Smooth muscle cell (in vitro differentiated cells): ENCODE measurements at regions not wholly inside any gene's neighbourhood (a gene's known extent, or its start where the extent isn't known, plus 50 kb on each side); places are given as distances from the start of the nearest gene placed in this dataset.

Experiments used
- DNase-seq: peaks from one replicate; lab custom pipeline; 2025; ENCODE audit not compliant: unreplicated experiment; lab: John Stamatoyannopoulos, UW
- H2AFZ ChIP-seq: fragments of 200-600 bp; sonication (generic); 2 replicates; pipeline ENCODE4 v1.6.0; 2016; ENCODE audit warnings: antibody characterized with exemption, low read depth, mild to moderate bottlenecking
- H3F3A ChIP-seq: fragments of 200-600 bp; sonication (generic); 2 replicates; pipeline ENCODE4 v1.6.0; 2017; ENCODE audit warnings: antibody characterized with exemption, low read depth
- H3K27ac ChIP-seq: fragments of 200-600 bp; sonication (generic); 2 replicates; pipeline ENCODE4 v1.5.1; 2016; ENCODE audit warnings: low read depth, mild to moderate bottlenecking
- H3K27me3 ChIP-seq: fragments of 200-600 bp; sonication (generic); 2 replicates; pipeline ENCODE4 v1.6.1; 2016; ENCODE audit warnings: low read depth, mild to moderate bottlenecking
- H3K36me3 ChIP-seq: fragments of 200-600 bp; sonication (generic); 2 replicates; pipeline ENCODE4 v1.5.1; 2016; ENCODE audit warnings: low read depth
- H3K4me1 ChIP-seq: fragments of 200-600 bp; sonication (generic); 2 replicates; pipeline ENCODE4 v1.5.1; 2016; ENCODE audit warnings: low read depth
- H3K4me2 ChIP-seq: fragments of 200-600 bp; sonication (generic); 2 replicates; pipeline ENCODE4 v1.6.0; 2016; ENCODE audit warnings: mild to moderate bottlenecking
- H3K4me3 ChIP-seq: fragments of 200-600 bp; sonication (generic); 2 replicates; pipeline ENCODE4 v1.5.1; 2016; ENCODE audit warnings: mild to moderate bottlenecking
- H3K79me2 ChIP-seq: fragments of 200-600 bp; sonication (generic); 2 replicates; pipeline ENCODE4 v1.6.0; 2016; ENCODE audit warnings: low read depth, mild to moderate bottlenecking
- H3K9ac ChIP-seq: fragments of 200-600 bp; sonication (generic); 2 replicates; pipeline ENCODE4 v1.6.0; 2016; ENCODE audit warnings: low read depth
- H3K9me3 ChIP-seq: fragments of 200-600 bp; sonication (generic); replicated peaks from 2 replicates; pipeline ENCODE4 v1.5.1; 2016; ENCODE audit warnings: low read depth
- H4K20me1 ChIP-seq: fragments of 200-600 bp; sonication (generic); 2 replicates; pipeline ENCODE4 v1.6.0; 2016; ENCODE audit warnings: low read depth
- CTCF ChIP-seq: fragments of 200-600 bp; sonication (generic); IDR thresholded peaks from 2 replicates; pipeline ENCODE4 v1.5.1; 2017; ENCODE audit warnings: borderline replicate concordance, mild to moderate bottlenecking, antibody characterized with exemption; ENCODE audit not compliant: insufficient read depth, poor library complexity, severe bottlenecking
- WGBS: methylation state at CpG from one replicate; pipeline ENCODE4 v1.1.7; 2016; ENCODE audit warnings: low lambda C conversion rate; 5-methylcytosine and 5-hydroxymethylcytosine counted together

- TF ChIP-seq CTCF: no peak
- H3K4me3 ChIP-seq: no peak overlapping the region
- no peak for DNase-seq
These were observed 62.6 kb upstream of the DHX40 start for GRCh38 chr17:59502800-59503199.

GRCh38 chr17:59503500-59503899 is 61.9 kb upstream of the DHX40 start:
- TF ChIP-seq CTCF: no peak

More at GRCh38 chr17:59502800-59503199, 62.6 kb upstream of the DHX40 start:
- no peak overlapping the region for H3K4me2 ChIP-seq
- no peaks in the 10 kb centered on the region for H3K27me3 ChIP-seq
- peaks cover 8% of the 10 kb centered on the region for H3K4me1 ChIP-seq
- no peaks in the 10 kb centered on the region for H3K79me2 ChIP-seq
- H3K27ac ChIP-seq: no peak overlapping the region
- H3F3A ChIP-seq: peaks cover 7% of the 10 kb centered on the region
- H3K9me3 ChIP-seq: no peaks in the 10 kb centered on the region
- no peaks in the 10 kb centered on the region for H4K20me1 ChIP-seq
- H2AFZ ChIP-seq: no peak overlapping the region
- H3K9ac ChIP-seq: no peak overlapping the region
- no peaks in the 10 kb centered on the region for H3K36me3 ChIP-seq

GRCh38 chr17:59504821-59505220 is 60.6 kb upstream of the DHX40 start:
- Histone ChIP-seq H3K4me1 (peaks cover 8% of the 10 kb centered on the region), H3K9me3 (no peaks in the 10 kb centered on the region), H3K79me2 (no peaks in the 10 kb centered on the region), H3K4me3 (no peak overlapping the region), H4K20me1 (no peaks in the 10 kb centered on the region), H3K4me2 (no peak overlapping the region), H3F3A (peaks cover 7% of the 10 kb centered on the region), H3K27ac (no peak overlapping the region), H2AFZ (no peak overlapping the region), H3K9ac (no peak overlapping the region), H3K27me3 (no peaks in the 10 kb centered on the region), H3K36me3 (no peaks in the 10 kb centered on the region)
- TF ChIP-seq CTCF: no peak
- 93% methylated on average over 4 of the region's 4 CpGs for WGBS
- DNase-seq: no peak

More at GRCh38 chr17:59503500-59503899, 61.9 kb upstream of the DHX40 start:
- Histone ChIP-seq H3K27me3 (no peaks in the 10 kb centered on the region), H3K4me3 (no peak overlapping the region), H3K9ac (no peak overlapping the region), H3K36me3 (no peaks in the 10 kb centered on the region), H3K9me3 (no peaks in the 10 kb centered on the region), H4K20me1 (no peaks in the 10 kb centered on the region), H3K4me1 (peaks cover 8% of the 10 kb centered on the region), H3K79me2 (no peaks in the 10 kb centered on the region), H3F3A (peaks cover 7% of the 10 kb centered on the region), H2AFZ (no peak overlapping the region), H3K4me2 (no peak overlapping the region), H3K27ac (no peak overlapping the region)
- WGBS: 90% methylated on average over 3 of the region's 3 CpGs
- no peak for DNase-seq

- Histone ChIP-seq H3K4me1 (peaks cover 8% of the 10 kb centered on the region), H3K27ac (no peak overlapping the region), H3K9me3 (no peaks in the 10 kb centered on the region), H3K4me3 (no peak overlapping the region), H3K36me3 (no peaks in the 10 kb centered on the region), H3K9ac (no peak overlapping the region), H3K27me3 (no peaks in the 10 kb centered on the region), H4K20me1 (no peaks in the 10 kb centered on the region), H2AFZ (no peak overlapping the region), H3F3A (peaks cover 7% of the 10 kb centered on the region), H3K4me2 (no peak overlapping the region), H3K79me2 (no peaks in the 10 kb centered on the region)
- TF ChIP-seq CTCF: no peak
- DNase-seq: no peak
- 71% methylated on average over 4 of the region's 4 CpGs for WGBS
These were observed 59.7 kb upstream of the DHX40 start for GRCh38 chr17:59505610-59506276.
